Immature natural killer cell (primary cell): ENCODE measurements at regions not wholly inside any gene's neighbourhood (a gene's known extent, or its start where the extent isn't known, plus 50 kb on each side); places are given as distances from the start of the nearest gene placed in this dataset.

Source experiments
- DNase-seq, 3 donors: peaks; one replicate each; pipeline ENCODE4 v3.0.0; 2022; ENCODE audit warnings: mixed read lengths in 1 of 3
- H3K27ac Mint-ChIP-seq, 6 donors: one replicate each; pipeline ENCODE4 v1.8.0; 2020; ENCODE audit warnings: mixed read lengths in 6 of 6, mild to moderate bottlenecking in 5 of 6, inconsistent platforms in 4 of 6, moderate library complexity in 3 of 6
- H3K27me3 Mint-ChIP-seq, 3 donors: one replicate each; pipeline ENCODE4 v1.8.0; 2020 to 2021; ENCODE audit warnings: low read depth in 3 of 3, mild to moderate bottlenecking in 3 of 3, mixed read lengths in 3 of 3, moderate library complexity in 3 of 3, inconsistent platforms in 1 of 3
- H3K36me3 Mint-ChIP-seq, 3 donors: one replicate each; pipeline ENCODE4 v1.8.0; 2020; ENCODE audit warnings: mixed read lengths in 3 of 3, inconsistent platforms in 2 of 3, mild to moderate bottlenecking in 2 of 3
- H3K4me1 Mint-ChIP-seq, 2 donors: one replicate each; pipeline ENCODE4 v1.8.0; 2020; ENCODE audit warnings: inconsistent platforms in 2 of 2, mild to moderate bottlenecking in 2 of 2, mixed read lengths in 2 of 2, moderate library complexity in 1 of 2
- H3K4me3 Mint-ChIP-seq, 5 donors: one replicate each; pipeline ENCODE4 v1.8.0; 2020; ENCODE audit warnings: mild to moderate bottlenecking in 5 of 5, mixed read lengths in 5 of 5, inconsistent platforms in 3 of 5, moderate library complexity in 3 of 5
- H3K9me3 Mint-ChIP-seq, 6 donors: one replicate each; pipeline ENCODE4 v1.8.0; 2020; ENCODE audit warnings: mild to moderate bottlenecking in 6 of 6, mixed read lengths in 6 of 6, inconsistent platforms in 4 of 6, moderate library complexity in 3 of 6

DNA sequence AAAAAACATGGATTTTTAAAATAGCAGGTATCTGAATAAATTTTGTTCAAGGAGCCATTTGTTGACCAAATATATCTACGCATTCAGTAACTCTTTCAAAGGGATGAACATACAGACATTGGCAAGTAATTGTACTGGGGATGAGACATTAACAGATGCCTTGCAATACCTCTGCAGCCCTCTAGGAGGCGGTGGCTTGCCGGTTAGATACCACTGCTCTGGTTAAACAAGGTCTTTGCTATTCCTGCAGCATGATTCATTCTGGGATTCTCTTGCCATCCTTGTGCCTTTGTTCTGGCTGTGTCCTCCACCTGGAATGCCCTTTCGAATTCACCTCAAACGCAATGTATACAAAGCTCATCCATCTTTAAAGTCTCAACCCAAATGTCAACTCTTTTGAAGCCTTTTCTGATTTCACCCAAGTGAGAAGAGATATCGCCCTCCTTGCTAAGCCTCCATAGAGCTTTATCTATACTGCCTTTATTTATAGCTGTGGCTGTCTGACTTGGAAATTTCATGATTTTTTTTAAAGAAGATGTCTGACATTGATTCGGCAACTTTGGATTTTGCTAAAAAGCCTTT lies 131.0 kb upstream of the SRRM4 start:
- Mint-ChIP-seq H3K9me3 (peaks cover 0 to 5% (median 0%) of the 10 kb centered on the region in 6 donors), H3K4me3 (no peak overlapping the region), H3K4me1 (no peaks in the 10 kb centered on the region), H3K27me3 (peaks cover 2 to 7% (median 5%) of the 10 kb centered on the region in 3 donors), H3K36me3 (no peaks in the 10 kb centered on the region), H3K27ac (no peak overlapping the region)
- DNase-seq, result no peak

DNA sequence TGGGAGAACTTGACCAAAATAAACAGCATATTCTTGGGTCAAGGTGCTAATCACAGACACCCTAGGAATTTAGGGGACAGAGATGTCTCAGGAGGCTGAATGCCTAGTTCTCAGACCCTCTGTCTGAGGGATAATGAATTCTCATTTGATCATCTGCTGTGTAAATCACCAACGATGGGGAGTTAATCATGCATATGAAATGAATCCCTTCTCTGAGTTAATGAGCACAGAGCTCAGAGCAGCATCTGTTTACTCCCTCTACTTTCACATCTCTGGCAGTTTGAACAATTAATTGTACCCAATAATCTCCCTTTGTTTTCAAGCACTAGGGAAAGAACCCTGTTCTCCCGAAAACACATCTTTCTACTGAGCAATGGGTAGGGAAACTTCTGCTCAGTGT lies 129.4 kb upstream of the SRRM4 start:
- DNase-seq, result no peak
- no peaks in the 10 kb centered on the region for H3K4me1 Mint-ChIP-seq
- H3K27ac Mint-ChIP-seq, result no peak overlapping the region
- peaks cover 5 to 7% (median 5%) of the 10 kb centered on the region in 3 donors for H3K27me3 Mint-ChIP-seq
- H3K36me3 Mint-ChIP-seq, result no peaks in the 10 kb centered on the region
- peaks cover 0 to 7% (median 0%) of the 10 kb centered on the region in 6 donors for H3K9me3 Mint-ChIP-seq
- no peak overlapping the region for H3K4me3 Mint-ChIP-seq

GRCh38 chr12:118853634-118854033 lies 127.7 kb upstream of the SRRM4 start:
- no peak overlapping the region for H3K27ac Mint-ChIP-seq

GRCh38 chr12:118855858-118856257 lies 125.5 kb upstream of the SRRM4 start:
- H3K27ac Mint-ChIP-seq, result no peak overlapping the region
- H3K4me3 Mint-ChIP-seq, result no peak overlapping the region
- H3K9me3 Mint-ChIP-seq, result peaks cover 0 to 4% (median 0%) of the 10 kb centered on the region in 6 donors
- peaks cover 3 to 5% (median 4%) of the 10 kb centered on the region in 3 donors for H3K27me3 Mint-ChIP-seq
- no peaks in the 10 kb centered on the region for H3K36me3 Mint-ChIP-seq
- DNase-seq, result no peak
- no peaks in the 10 kb centered on the region for H3K4me1 Mint-ChIP-seq

More at GRCh38 chr12:118853634-118854033, 127.7 kb upstream of the SRRM4 start:
- Mint-ChIP-seq H3K4me3 (no peak overlapping the region), H3K36me3 (no peaks in the 10 kb centered on the region), H3K4me1 (no peaks in the 10 kb centered on the region), H3K27me3 (peaks cover 5 to 6% (median 5%) of the 10 kb centered on the region in 3 donors), H3K9me3 (peaks cover 0 to 7% (median 0%) of the 10 kb centered on the region in 6 donors)
- DNase-seq, result no peak

DNA sequence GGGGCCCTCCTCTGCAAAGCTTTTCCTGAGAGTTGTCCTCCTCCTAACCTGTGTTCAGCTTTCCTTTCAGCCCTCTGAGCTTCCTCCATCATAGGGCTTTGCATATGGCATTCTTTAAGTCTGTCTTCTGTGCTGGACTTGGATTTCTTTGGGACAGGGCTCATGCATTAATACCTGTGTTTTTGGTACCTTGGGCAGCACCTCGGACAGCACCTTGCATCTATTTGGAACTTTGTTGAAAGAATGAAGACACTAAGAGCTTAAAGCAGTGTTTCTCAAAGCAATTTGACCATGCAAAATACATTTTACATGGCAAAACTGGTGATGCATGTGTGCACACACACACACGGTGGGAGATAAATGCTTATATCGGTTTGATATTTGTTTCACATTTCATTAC lies 115.0 kb upstream of the SRRM4 start:
- DNase-seq, result no peak
- Mint-ChIP-seq H3K4me3 (no peak overlapping the region), H3K4me1 (no peaks in the 10 kb centered on the region), H3K27me3 (peaks cover 0 to 3% (median 2%) of the 10 kb centered on the region in 3 donors), H3K9me3 (peaks cover 0 to 1% (median 0%) of the 10 kb centered on the region in 6 donors), H3K36me3 (no peaks in the 10 kb centered on the region), H3K27ac (no peak overlapping the region)

- Mint-ChIP-seq H3K4me1 (no peaks in the 10 kb centered on the region), H3K4me3 (no peak overlapping the region), H3K36me3 (no peaks in the 10 kb centered on the region), H3K9me3 (peaks cover 0 to 6% (median 0%) of the 10 kb centered on the region in 6 donors), H3K27me3 (peaks cover 1 to 3% (median 2%) of the 10 kb centered on the region in 3 donors), H3K27ac (no peak overlapping the region)
- DNase-seq, result no peak
These were observed 110.8 kb upstream of the SRRM4 start for GRCh38 chr12:118870551-118870950.

DNA sequence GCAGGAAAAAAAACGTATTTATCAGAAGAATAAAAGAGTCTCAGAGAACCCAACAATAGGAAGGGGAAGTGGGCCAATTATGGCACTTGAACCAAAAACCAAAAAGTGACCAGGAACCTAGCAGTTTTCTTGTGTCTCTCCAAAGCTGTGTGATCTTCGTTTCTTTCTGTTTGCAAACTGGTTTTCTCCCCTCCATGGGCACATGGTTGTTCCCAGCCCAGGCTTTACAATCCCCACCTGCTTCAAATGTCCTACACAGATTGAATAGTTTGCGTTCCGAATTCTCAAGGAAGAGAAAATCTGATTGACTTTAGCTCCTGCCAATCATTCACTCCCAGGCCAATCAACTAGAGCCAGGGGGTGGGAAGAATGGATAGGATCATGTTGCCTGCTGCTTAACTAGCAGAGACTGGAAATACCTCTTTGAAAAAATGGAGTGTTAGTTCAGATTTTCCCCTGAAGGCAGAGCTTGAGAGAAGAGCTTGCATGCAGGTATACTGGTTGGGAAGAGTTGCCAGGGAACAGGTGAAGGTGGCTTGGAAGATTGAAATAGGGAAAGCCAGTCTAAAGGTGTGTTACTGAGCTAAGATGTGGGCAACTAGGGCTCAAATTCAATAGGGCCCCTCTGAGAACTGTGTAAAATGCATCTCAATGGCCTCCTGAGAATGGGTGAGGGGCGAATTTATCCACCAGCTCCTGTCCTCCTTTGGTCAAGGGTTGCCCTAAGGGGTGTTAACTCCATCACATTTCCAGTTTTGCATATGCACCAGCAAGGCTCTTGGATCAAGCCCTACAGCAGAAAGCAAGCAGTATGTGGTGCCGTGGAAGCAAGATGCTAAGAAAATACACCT lies 106.4 kb upstream of the SRRM4 start:
- no peak for DNase-seq
- Mint-ChIP-seq H3K4me3 (no peak overlapping the region), H3K4me1 (no peaks in the 10 kb centered on the region), H3K36me3 (no peaks in the 10 kb centered on the region), H3K9me3 (peaks cover 0 to 5% (median 0%) of the 10 kb centered on the region in 6 donors), H3K27me3 (peaks cover 1 to 3% (median 1%) of the 10 kb centered on the region in 3 donors), H3K27ac (no peak overlapping the region)

DNA sequence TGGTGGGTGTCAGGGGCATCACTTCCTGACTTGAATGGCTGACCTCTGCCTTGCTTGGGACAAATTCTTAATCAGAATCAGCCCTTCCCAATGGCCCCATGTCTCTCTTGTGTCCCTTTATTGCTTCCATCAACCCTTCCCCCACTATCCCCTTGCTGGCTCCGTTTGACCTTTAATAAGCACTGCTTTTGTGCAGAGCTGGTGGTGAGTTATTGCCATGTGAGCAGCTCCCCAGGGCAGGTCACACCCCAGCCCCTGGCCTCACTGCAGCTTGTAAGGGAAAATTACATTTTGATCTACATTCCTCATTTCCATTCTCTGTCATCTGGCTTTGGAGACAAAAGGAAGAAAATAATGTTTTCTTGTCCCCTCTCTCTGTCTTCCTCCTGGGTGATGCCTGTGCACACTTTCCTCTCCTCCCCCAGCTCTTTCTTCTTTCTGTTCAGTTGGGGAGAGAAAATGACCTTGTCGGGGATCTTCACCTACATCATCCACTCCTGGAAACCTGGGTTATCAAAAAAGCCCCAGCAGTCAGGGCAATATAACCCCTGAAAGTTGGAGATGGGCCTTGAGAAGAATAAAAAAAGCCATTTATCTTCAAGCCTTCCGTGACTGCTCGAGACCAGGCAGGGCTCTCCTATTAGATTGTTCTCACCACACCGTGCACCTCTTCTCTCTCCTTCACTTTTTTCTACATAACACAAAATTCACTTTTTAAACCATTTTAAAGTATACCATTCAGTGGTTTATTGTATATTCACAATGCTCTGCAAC lies 100.4 kb upstream of the SRRM4 start:
- no peak overlapping the region for H3K27ac Mint-ChIP-seq
- peaks cover 0 to 6% (median 0%) of the 10 kb centered on the region in 6 donors for H3K9me3 Mint-ChIP-seq
- H3K4me3 Mint-ChIP-seq, result no peak overlapping the region
- DNase-seq, result no peak
- no peaks in the 10 kb centered on the region for H3K36me3 Mint-ChIP-seq
- H3K27me3 Mint-ChIP-seq, result peaks cover 1 to 4% (median 4%) of the 10 kb centered on the region in 3 donors
- no peaks in the 10 kb centered on the region for H3K4me1 Mint-ChIP-seq

- Mint-ChIP-seq H3K27ac (no peak overlapping the region), H3K36me3 (no peaks in the 10 kb centered on the region), H3K27me3 (peaks cover 0 to 4% (median 4%) of the 10 kb centered on the region in 3 donors), H3K4me1 (no peaks in the 10 kb centered on the region), H3K4me3 (no peak overlapping the region), H3K9me3 (peaks cover 0 to 6% (median 0%) of the 10 kb centered on the region in 6 donors)
- no peak for DNase-seq
These were observed 97.1 kb upstream of the SRRM4 start for GRCh38 chr12:118884226-118884625.

GRCh38 chr12:118900993-118901392 lies 80.3 kb upstream of the SRRM4 start:
- H3K36me3 Mint-ChIP-seq, result no peaks in the 10 kb centered on the region
- peaks cover 2 to 3% (median 2%) of the 10 kb centered on the region in 3 donors for H3K27me3 Mint-ChIP-seq
- H3K27ac Mint-ChIP-seq, result no peak overlapping the region
- H3K9me3 Mint-ChIP-seq, result peaks cover 0 to 4% (median 0%) of the 10 kb centered on the region in 6 donors
- no peak overlapping the region for H3K4me3 Mint-ChIP-seq
- H3K4me1 Mint-ChIP-seq, result no peaks in the 10 kb centered on the region
- DNase-seq, result no peak

- H3K9me3 Mint-ChIP-seq, result peaks cover 0 to 6% (median under 1%) of the 10 kb centered on the region in 6 donors
- H3K27me3 Mint-ChIP-seq, result peaks cover 2% of the 10 kb centered on the region in 3 donors
- no peak overlapping the region for H3K4me3 Mint-ChIP-seq
- DNase-seq, result no peak
- H3K36me3 Mint-ChIP-seq, result no peaks in the 10 kb centered on the region
- H3K27ac Mint-ChIP-seq, result no peak overlapping the region
- no peaks in the 10 kb centered on the region for H3K4me1 Mint-ChIP-seq
These were observed 72.5 kb upstream of the SRRM4 start for GRCh38 chr12:118908811-118909210.

DNA sequence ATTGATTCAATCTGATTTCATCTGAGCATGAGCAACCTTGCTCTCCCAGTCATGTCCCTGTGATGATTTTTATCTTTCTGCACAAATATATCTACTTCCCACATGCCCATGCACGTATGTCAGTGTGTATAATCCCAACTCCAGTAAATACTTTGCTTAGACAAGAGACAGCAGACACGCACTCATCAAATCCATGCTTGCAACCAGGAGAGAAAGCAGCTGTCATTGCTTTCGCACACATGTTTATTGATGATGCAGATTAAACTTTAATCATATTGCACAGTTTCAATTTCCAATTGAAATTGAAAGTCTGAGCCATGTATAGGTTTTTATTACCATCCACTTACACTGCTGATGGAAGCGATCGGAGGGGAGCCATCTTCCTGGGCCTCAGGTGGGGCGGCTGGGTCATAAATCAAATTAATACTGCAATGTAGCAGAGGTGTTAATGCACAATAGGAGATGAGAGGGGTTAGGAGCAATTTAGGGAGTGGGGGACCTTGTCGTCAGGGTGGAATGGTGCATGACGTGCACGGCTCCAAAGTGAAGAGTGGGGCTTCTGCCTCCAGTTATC lies 68.6 kb upstream of the SRRM4 start:
- DNase-seq, result no peak
- no peak overlapping the region for H3K4me3 Mint-ChIP-seq
- no peaks in the 10 kb centered on the region for H3K9me3 Mint-ChIP-seq
- H3K27ac Mint-ChIP-seq, result no peak overlapping the region
- no peaks in the 10 kb centered on the region for H3K36me3 Mint-ChIP-seq
- H3K27me3 Mint-ChIP-seq, result peaks cover 2 to 5% (median 2%) of the 10 kb centered on the region in 3 donors
- H3K4me1 Mint-ChIP-seq, result no peaks in the 10 kb centered on the region

DNA sequence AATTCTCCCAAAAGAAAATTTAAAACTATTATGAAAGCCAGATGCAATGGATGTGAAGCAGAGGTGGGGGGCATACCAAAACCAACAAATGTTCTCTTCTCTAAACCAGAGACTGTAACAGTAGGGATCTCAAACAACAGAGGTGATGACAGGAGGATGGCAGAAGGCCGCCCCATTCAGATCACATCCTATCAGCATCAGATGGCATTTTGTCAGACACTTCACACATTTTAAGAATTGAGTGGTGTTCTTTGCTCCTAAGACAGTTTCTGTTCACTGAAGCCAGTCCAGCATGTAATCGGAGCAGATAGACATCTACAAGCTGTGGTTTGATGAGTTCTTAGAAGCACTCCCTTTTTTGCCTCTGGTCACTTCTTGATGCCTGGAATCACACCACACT lies 59.6 kb upstream of the SRRM4 start:
- no peaks in the 10 kb centered on the region for H3K4me1 Mint-ChIP-seq
- no peaks in the 10 kb centered on the region for H3K36me3 Mint-ChIP-seq
- peaks cover 2 to 7% (median 4%) of the 10 kb centered on the region in 3 donors for H3K27me3 Mint-ChIP-seq
- no peak for DNase-seq
- H3K9me3 Mint-ChIP-seq, result peaks cover 0 to 1% (median 0%) of the 10 kb centered on the region in 6 donors
- no peak overlapping the region for H3K4me3 Mint-ChIP-seq
- no peak overlapping the region for H3K27ac Mint-ChIP-seq
